ENCODE measurements at regions not wholly inside any gene's neighbourhood (a gene's known extent, or its start where the extent isn't known, plus 50 kb on each side); places are given as distances from the start of the nearest gene placed in this dataset.

- no peak for TF ChIP-seq CTCF (IDR thresholded peaks at IDR 0.05)
- TF ChIP-seq POLR2A (IDR thresholded peaks at IDR 0.05): no peak
Observed at GRCh38 chrX:16319929-16320328, 152.6 kb downstream of the MAGEB17 start.
